ENCODE measurements at regions not wholly inside any gene's neighbourhood (a gene's known extent, or its start where the extent isn't known, plus 50 kb on each side); places are given as distances from the start of the nearest gene placed in this dataset.

DNA sequence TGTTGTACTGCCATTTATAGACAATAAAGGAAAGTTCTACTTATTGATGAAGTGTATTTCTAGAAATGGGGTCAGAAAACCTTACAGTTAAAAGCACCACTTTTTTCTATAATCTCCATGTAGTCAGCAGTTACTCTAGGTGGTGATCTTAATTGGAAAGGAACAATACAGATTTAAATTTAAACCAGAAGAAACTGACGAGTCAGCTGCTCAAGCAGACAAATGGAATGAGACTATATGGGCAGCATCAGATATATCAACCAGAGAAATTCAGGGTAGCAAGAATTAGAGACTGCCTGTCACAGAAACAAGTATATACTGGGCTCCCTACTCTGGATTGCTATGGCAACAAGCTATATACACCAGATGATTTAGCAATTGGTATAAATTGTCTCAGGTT lies 99.6 kb upstream of the SCG2 start:
- DNase-seq (ENCODE audit: low spot score): no peak

DNA sequence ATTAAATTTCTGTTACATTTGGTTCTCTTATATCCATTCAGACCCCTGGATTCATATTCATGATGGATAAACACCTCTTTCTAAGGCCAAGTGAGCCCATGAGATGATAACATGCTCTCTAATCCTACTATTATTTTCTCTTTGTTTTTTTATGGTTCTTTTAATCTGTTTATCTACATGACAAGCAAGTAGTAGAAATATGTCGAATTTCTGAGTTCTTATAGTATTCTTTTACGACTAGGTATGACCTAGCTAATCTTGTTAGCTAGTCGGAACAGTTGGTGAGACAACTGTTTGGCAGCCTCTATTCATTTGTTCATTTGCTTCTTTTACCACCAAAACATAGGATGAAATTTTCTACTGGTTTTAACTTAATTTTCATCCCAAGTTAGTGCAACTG lies 98.1 kb upstream of the SCG2 start:
- no peak for DNase-seq (ENCODE audit: low spot score)

DNA sequence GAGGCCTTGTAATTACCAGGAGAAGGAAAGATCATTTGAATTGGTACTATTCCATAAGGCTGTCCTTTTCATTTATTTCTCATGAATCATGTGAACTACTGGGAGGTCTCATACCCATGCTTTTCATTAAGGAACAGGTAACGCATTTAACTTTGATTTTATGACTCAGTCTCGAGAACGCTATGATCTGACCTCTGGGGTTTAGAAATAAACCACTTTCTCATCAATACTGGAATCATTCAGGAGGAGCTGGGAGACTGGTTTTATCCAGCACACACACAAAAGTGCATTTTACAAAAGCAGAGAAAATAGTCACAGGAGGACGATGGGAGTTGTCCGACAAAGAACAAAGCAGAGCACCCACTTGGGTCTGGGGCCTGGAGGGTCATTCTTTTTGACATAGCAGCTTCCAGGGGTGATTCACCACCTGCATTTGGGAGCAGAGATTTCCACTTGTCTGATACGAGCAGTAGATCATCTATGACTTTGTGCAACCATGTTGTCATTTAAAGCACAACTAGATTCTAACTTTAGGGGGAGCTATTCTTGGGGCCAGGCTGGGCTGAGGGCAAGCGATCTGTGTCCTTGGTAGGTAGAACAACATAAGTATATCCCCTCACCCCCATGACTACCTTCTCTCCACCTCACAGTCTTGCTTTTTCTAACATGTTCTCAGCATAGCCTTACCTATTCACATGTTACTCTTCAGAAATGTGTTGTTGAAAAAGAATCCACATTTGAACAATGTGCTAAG lies 95.9 kb upstream of the SCG2 start:
- DNase-seq (ENCODE audit: low spot score): no peak

- no peak for DNase-seq (ENCODE audit: low spot score)
These were observed 95.2 kb upstream of the SCG2 start for GRCh38 chr2:223697316-223697891.

DNA sequence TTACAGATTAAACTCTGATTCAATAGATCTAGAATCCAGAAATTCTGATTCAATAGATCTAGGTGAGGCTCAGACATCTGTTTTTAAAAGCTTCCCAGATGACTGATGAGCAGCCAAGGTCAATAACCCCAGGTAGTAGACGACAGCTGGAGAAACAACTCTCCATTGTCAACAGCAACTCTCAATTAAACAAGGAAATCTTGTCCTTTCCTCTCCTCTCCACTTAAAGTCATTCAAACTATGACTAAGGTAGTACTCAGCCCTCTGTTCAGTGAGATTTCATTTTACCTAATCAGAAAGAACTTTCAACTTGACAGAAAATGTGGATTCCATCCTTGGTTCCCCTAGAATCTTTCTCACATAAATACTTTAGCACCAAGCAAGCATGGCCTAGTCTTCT lies 94.6 kb upstream of the SCG2 start:
- no peak for DNase-seq (ENCODE audit: low spot score)

DNA sequence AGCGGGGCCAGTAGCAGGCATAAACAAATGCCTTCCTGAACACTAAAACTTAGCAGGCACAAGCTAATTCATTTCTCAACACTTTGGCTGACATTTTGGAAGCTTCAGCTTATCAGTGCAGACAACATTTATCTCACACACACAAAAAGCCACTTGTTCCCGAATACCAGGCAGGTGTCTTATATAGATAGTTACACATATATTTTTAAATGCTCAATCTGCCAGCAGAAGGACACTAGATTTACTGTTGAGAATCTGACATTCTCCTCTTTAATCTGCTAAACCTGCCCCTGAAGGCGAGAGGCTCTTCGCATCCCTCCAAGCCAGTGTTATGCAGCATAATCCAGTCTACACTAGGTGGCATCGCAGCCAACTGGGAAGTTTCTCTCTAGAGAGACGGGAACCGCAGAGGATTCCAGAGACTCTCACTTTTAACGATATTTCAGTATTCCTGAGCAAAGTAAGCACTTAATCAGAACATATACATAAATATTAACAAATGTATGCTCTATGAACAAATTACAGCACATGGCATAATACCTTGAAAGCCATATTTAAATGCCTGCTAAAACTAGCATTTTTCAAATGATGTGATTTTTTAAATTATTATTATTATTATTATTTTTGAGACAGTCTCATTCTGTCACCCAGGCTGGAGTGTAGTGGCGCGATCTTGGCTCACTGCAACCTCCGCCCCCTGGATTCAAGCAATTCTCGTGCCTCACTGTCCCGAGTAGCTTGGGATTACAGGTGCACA lies 90.2 kb upstream of the SCG2 start:
- peak; percentile 21 for DNase-seq (ENCODE audit: low spot score)

DNA sequence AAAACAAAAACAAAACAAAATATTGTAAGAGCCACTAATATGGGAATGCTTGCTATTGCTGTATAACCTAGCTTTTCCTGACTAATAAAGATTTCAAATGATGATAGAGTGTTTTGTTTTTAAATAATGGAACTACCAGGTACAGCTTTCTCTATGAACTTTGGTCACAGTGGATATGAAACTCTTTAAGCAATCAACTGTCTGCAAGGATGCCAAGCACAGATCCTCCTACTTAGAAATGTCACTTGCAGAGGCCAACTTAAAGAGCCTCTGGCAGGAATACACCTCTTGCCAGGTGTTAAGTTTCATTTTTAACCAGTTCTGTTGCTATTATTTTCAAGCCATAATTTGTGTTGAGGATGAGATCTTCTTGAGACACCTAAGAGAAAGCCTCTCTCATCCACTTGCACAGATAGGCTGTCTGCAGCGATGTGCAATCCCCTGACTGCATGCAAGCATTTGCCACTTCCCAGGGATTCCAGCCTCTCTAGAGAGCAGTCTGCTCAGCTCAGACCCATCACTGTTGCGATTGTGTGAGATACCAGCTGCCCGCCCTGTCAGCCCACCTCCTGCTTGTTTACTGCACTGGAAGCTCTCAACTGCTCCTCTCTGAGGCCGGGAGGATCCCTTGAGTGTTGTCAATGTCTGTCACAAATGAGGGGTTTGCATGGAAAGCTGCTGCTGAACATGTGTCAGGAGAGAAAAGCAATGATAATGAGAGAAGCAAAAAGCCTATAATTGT lies 86.1 kb upstream of the SCG2 start:
- no peak for DNase-seq (ENCODE audit: low spot score)

DNA sequence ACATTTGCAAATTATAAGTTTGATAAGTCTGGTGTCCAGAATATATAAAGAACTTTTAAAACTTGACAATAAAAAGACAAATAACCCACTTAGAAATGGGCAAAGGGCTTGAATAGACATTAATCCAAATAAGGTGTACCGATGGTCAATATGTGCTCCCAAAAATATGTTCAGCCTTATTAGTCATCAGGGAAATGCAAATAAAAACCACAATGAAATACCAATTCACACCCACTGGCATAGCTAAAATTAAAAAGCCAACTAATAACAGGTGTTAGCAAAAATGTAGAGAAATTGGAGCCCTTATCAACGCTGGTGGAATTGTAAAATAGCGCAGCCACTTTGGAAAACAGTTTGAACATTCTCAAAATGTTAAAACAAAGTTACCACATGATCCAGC lies 79.0 kb upstream of the SCG2 start:
- no peak for DNase-seq (ENCODE audit: low spot score)

GRCh38 chr2:223674998-223675609 lies 72.9 kb upstream of the SCG2 start:
- no peak for DNase-seq (ENCODE audit: low spot score)

GRCh38 chr2:223669453-223670225 lies 67.5 kb upstream of the SCG2 start:
- DNase-seq (ENCODE audit: low spot score): no peak

GRCh38 chr2:223668302-223668998 lies 66.3 kb upstream of the SCG2 start:
- no peak for DNase-seq (ENCODE audit: low spot score)

DNA sequence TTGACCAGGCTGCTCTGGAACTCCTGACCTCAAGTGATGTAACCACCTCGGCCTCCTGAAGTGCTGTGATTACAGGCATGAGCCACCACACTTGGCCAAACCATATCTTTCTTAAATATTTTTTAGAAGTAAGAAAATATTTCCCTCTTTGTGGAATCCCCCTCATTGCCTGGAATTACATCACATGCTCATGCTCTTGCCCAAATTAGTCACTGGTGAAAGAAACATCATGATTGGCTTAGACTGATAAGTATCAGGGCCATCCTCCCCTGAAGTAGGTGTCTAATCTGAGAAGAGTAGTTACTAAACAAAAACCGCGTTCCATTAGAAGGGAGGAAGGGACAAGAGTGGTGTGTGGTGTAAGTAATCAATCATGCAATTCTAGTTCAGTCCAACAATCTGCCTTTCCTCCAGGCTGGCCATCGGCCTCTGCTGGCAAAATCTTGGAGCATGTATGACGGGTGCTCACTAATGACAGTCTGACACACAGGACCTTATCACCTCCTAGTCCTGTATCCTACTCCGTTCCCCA lies 52.3 kb upstream of the SCG2 start:
- DNase-seq (ENCODE audit: low spot score): no peak

DNA sequence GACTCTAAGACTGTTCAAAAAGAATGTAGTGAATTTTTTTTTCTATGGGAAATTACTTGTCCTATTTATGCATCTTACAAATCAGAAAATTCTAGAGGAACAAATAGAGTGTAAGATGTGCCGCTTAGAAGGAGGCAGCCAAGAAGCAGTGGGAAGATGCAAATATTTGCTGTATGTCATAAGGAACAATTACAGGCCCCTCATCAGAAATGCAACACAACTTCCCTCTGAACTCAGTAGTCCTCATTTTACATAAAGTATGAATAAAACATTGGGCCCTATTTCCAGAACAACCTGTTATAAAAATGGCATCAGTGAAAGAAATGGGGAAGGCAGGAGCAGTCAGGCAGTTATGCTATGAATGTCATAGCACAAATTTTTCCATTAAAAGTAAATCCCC lies 50.7 kb upstream of the SCG2 start:
- no peak for DNase-seq (ENCODE audit: low spot score)

- DNase-seq (ENCODE audit: low spot score): no peak
These were observed 50.0 kb upstream of the SCG2 start for GRCh38 chr2:223652122-223652521.

All from HuH-7.5 (cell line).